GM21825 (cell line): ENCODE measurements at regions not wholly inside any gene's neighbourhood (a gene's known extent, or its start where the extent isn't known, plus 50 kb on each side); places are given as distances from the start of the nearest gene placed in this dataset.
"Not testable (repeated sequence)": the region's sequence is repeated elsewhere in the genome, so short reads cannot be mapped to it uniquely, and the experiment has no call there.

Source experiments
- ATAC-seq: cut with Tn5 transposase; IDR thresholded peaks from one replicate; pipeline ENCODE4 v1.9.1; 2021; ENCODE audit warnings: mild to moderate bottlenecking, moderate library complexity; ENCODE audit not compliant: unreplicated experiment

- ATAC-seq = no peak
Observed at GRCh38 chr5:123710031-123710430, 198.1 kb downstream of the CSNK1G3 start.

DNA sequence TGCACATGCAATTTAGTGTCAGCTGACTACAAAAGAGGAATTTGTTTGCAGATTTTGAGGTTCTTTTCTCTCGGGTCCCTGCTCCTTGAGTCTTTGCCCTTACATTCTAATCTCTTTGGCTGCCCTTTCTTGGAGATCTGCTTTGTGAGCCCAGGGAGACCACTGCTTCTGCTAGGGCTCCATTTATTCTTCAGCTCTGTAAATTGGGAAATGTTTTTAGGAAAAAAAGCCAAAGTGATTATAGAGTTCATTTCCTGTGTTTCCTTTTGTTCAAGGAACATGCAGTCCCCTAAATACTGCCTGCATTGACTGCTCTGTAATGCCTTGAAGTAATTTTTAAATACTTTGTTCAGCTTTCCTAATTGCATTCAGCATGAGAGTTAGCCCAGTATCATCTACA lies 197.4 kb downstream of the CSNK1G3 start:
- ATAC-seq = no peak

DNA sequence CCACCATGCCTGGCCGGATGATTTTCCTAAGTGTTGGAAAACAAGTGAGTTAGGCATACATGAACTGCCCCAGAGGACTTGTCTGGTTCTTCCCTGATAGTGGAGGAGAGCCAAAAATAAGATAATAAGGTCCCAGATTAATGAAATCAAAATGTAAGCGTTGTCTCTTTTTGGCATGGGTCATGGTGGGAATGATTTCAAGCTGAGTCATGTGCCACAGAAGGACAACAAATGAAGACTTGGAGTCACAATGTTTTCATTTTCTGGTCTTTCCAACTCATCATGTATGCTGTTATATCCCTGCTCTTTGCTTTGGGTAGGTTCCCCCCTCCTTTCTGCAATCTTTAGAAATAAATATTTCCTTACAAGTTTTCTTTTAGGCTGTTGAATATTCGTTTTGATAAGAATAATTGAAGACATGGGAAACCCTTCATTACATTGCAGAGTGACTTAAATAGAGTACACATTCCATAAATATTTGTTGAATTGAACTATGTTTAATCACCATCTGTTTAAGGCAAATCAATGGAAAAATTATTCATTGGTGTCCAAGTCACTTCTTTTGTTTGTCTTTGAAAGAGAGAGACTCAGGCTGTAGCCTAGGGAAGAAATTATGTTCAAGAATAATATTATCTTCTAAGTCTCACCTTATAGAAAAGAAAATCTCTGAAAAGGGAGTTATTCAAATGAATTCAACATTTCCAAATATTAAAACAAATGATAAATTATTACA lies 196.3 kb downstream of the CSNK1G3 start:
- ATAC-seq = no peak

DNA sequence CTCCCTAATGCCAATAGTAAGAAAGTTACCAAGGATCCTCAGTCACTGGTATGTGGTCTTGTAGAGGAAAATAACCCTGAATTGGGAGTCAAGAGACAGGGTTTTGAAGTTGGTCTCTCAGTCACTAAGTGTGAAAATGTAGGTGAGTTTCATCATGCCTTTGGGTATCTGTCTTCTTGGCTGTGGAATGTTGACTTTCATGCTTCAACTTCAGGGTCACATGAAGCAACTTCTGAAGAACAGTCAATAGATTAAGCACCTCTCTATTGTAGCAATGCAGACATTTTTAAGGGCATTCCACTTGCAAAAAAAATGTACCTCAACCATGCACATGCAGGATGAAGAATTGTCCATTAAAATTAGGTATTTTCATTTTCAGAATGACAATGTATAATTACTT lies 194.6 kb downstream of the CSNK1G3 start:
- ATAC-seq = no peak

- no peak for ATAC-seq
Observed at GRCh38 chr5:123705741-123706140, 193.8 kb downstream of the CSNK1G3 start.

DNA sequence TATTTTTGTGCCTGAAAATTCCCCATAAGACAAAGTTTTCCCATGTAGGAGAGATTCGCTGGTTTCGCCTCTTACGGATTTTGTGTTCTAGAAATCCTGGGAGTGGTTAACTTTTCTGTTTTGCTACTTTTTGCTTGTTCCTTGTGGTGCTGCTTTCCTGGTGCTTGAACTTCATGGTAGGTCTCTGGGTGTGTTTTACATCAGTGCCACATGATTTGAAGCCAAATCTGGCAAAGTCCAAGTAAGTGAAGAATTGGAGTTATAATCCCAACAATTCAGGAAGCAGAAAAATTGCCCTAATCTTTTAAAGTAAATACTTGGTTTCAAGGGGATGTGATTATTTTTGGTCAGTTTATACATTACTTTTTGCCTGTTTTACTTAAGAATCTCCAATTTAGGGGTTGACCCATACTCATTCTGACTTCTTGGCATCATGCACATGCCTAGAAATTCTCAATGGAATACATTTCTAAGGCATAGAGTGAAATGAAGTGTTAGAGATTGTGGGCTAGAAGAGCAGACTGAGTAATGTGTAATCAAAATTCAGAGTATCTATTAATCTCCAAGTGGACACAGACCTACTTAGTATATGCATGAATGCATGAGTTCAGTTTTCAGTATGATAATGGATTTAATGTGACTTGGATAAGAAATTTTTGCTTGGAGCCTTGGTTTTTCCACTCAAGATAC lies 189.7 kb downstream of the CSNK1G3 start:
- ATAC-seq = no peak

DNA sequence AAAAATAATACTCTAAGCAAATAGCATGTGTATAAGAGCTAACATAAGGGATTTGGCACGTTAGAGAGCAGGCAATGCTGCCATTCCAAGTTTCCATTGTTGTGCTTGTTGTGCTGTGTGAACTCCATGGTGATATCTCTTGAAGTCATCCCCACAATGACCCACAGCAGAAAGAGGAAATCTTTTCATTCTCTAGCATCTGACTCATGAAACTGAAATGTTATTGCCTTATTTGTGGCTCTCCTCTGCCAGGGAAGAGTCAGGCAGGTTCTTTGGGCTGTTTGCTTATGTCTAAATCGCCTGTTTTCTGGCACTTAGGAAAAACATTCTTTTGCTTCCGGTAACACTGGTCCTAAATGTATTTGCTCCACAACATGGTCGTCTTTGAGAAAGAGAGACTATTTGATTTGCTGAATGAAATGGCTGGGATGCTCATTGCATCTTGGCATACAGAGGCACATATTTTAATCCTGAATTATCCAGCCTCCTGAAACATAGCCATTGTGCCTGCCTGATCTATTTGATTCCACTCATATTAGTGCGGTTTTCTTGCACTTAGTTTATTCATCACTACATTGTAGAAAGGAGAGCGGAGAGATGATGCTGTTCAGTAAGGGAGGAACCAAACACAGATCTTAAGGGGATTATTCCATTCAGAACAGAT lies 188.8 kb downstream of the CSNK1G3 start:
- no peak for ATAC-seq

GRCh38 chr5:123699571-123699970 lies 187.6 kb downstream of the CSNK1G3 start:
- ATAC-seq = no peak

DNA sequence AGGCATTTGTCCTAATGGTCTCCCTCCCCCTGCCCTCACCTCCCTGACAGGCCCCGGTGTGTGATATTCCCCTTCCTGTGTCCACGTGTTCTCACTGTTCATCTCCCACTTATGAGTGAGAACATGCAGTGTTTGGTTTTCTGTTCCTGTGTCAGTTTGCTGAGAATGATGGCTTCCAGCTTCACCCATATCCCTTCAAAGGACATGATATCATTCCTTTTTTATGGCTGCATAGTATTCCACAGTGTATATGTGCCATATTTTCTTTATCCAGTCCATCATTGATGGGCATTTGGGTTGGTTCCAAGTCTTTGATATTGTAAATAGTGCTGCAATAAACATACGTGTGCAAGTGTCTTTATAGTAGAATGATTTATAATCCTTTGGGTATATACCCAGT lies 187.0 kb downstream of the CSNK1G3 start:
- not testable (repeated sequence) for ATAC-seq

- no peak for ATAC-seq
Observed at GRCh38 chr5:123696921-123697341, 185.0 kb downstream of the CSNK1G3 start.

DNA sequence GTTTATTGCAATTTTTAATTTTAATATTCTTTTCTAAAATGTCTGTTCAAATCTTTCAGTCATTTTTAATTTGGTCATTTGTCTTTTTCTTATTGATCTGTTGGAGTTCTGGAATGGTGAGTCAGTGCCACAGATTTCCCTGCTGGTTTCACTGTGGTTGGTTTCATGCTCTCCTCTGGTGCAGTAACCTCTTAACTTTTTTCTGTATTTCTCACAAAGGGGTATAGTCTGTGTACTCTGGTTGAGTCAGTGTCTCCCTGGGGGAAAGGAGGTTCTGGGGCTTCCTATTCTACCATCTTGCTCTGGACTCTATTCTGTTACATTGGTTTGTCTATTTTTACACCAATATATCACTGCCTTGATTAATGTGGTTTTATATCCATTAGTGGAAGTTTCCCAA lies 178.8 kb downstream of the CSNK1G3 start:
- no peak for ATAC-seq

GRCh38 chr5:123681061-123681460 lies 169.1 kb downstream of the CSNK1G3 start:
- no peak for ATAC-seq

DNA sequence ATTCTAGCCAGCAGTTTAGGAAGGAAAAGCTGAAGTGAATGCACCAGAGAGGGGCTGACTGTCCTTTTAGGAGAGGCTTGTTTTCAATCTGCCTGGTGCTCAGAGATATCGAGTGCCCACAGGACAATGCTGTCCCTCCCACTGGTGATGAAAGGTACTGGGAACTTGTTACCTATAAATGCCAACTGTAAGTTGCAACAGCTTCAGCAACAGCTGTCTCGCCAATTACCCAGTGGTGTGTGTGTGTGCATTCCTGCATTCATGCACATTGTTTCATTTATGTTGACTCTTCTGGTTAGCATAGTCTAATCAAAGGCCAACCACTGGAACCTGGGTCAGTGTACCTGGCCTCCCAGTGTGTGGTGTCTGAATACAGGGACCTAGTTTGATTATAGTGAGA lies 161.1 kb downstream of the CSNK1G3 start:
- ATAC-seq = no peak

DNA sequence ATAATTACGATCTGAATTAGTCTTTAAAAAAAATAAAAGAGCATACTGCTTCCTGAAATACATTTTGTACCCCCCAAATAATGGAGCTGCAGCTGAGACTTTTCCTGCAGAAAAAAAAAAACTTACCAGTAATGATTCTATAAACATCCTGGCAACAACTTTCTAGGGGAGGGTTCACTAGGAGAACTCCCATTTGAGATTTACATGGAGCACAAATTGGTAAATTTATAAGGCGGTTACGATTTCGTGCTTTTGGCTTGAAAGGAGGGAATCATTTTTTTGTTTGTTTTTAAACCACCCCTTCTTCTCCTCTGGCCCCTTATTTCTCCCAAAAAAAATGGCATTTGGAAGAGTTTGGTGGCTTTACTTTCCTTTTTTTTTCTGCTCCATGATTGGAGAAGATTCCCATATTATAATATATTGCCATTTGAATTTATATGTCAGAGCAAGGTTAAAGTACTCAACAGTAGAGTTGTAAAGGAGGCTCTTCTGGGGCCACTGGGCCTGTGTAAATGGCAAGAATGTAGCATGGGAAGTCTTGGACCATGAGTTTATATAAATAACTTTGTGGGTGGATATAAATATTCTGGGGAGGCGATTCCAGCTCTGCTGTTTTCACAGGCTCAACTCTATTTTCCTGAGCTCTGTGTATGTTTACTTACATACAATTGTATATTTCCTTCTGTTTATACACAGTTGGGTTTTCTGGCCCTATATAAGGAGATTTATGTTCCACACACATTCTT lies 159.9 kb downstream of the CSNK1G3 start:
- ATAC-seq = no peak

- no peak for ATAC-seq
Observed at GRCh38 chr5:123671042-123671441, 159.1 kb downstream of the CSNK1G3 start.
